HFFc6 (cell line): ENCODE measurements at regions not wholly inside any gene's neighbourhood (a gene's known extent, or its start where the extent isn't known, plus 50 kb on each side); places are given as distances from the start of the nearest gene placed in this dataset.
"Not testable (repeated sequence)": the region's sequence is repeated elsewhere in the genome, so short reads cannot be mapped to it uniquely, and the experiment has no call there.

Source experiments
- DNase-seq: peaks from one replicate; pipeline ENCODE4 v3.0.0-alpha.2; 2018
- H3K27ac Mint-ChIP-seq: 2 replicates; pipeline ENCODE4 v1.8.0; 2020; ENCODE audit warnings: mild to moderate bottlenecking, mixed read lengths
- H3K27me3 Mint-ChIP-seq: 2 replicates; pipeline ENCODE4 v1.8.0; 2021; ENCODE audit warnings: mild to moderate bottlenecking, moderate library complexity, mixed read lengths; ENCODE audit not compliant: insufficient read depth
- H3K36me3 Mint-ChIP-seq: 2 replicates; pipeline ENCODE4 v1.8.0; 2021; ENCODE audit warnings: low read depth, mixed read lengths
- H3K4me1 Mint-ChIP-seq: 2 replicates; pipeline ENCODE4 v1.8.0; 2020; ENCODE audit warnings: low read depth, mixed read lengths
- H3K4me3 Mint-ChIP-seq: 2 replicates; pipeline ENCODE4 v1.8.0; 2020; ENCODE audit warnings: mild to moderate bottlenecking, moderate library complexity, mixed read lengths
- H3K9me3 Mint-ChIP-seq: 2 replicates; pipeline ENCODE4 v1.8.0; 2020; ENCODE audit warnings: mild to moderate bottlenecking, mixed read lengths
- TF ChIP-seq, protein P1 (sequence below): fragments of 200-600 bp; sonication (generic); IDR thresholded peaks from 2 replicates; pipeline ENCODE4 v1.5.0; 2021; ENCODE audit warnings: antibody characterized with exemption, mild to moderate bottlenecking

GRCh38 chr7:54187886-54188685, 354.1 kb upstream of the VSTM2A start:
- TF ChIP-seq, protein P1, sequence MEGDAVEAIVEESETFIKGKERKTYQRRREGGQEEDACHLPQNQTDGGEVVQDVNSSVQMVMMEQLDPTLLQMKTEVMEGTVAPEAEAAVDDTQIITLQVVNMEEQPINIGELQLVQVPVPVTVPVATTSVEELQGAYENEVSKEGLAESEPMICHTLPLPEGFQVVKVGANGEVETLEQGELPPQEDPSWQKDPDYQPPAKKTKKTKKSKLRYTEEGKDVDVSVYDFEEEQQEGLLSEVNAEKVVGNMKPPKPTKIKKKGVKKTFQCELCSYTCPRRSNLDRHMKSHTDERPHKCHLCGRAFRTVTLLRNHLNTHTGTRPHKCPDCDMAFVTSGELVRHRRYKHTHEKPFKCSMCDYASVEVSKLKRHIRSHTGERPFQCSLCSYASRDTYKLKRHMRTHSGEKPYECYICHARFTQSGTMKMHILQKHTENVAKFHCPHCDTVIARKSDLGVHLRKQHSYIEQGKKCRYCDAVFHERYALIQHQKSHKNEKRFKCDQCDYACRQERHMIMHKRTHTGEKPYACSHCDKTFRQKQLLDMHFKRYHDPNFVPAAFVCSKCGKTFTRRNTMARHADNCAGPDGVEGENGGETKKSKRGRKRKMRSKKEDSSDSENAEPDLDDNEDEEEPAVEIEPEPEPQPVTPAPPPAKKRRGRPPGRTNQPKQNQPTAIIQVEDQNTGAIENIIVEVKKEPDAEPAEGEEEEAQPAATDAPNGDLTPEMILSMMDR = no peak
- peaks cover 2% of the 10 kb centered on the region; the same call in 1 of the 2 replicates for H3K27me3 Mint-ChIP-seq
- no peak for DNase-seq
- peaks cover 44% of the 10 kb centered on the region for H3K9me3 Mint-ChIP-seq
- no peak overlapping the region for H3K4me3 Mint-ChIP-seq
- H3K4me1 Mint-ChIP-seq = no peaks in the 10 kb centered on the region
- no peaks in the 10 kb centered on the region for H3K36me3 Mint-ChIP-seq
- no peak overlapping the region for H3K27ac Mint-ChIP-seq

DNA sequence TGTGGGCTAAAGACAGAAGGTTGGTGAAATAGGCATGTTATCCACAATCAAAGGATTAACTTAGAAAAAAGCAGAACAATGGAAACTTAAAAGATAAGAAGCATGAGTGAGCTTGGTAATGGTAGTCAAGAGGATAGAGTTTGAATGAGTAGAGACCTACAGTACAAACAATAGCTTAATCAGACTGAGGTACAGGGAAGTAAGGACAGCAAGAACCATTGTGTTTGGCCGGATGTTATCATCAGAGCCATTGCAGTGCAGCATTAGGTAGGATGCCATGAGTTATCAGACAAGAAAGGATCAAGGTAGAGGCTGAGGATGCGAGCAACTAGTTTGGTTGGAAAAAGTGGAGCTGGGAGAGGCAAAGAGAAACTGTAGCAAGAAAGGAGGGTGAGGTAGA, 353.3 kb upstream of the VSTM2A start:
- DNase-seq = no peak
- Mint-ChIP-seq H3K4me1 (no peaks in the 10 kb centered on the region), H3K4me3 (no peak overlapping the region), H3K27ac (no peak overlapping the region), H3K36me3 (no peaks in the 10 kb centered on the region), H3K27me3 (peaks cover 2% of the 10 kb centered on the region; the same call in 1 of the 2 replicates), H3K9me3 (peaks cover 39% of the 10 kb centered on the region)
- TF ChIP-seq, protein P1 = no peak

GRCh38 chr7:54189330-54189729, 352.8 kb upstream of the VSTM2A start:
- DNase-seq = no peak
- Mint-ChIP-seq H3K4me1 (no peaks in the 10 kb centered on the region), H3K36me3 (no peaks in the 10 kb centered on the region), H3K27ac (no peak overlapping the region), H3K9me3 (peaks cover 36% of the 10 kb centered on the region), H3K4me3 (no peak overlapping the region), H3K27me3 (peaks cover 2% of the 10 kb centered on the region; the same call in 1 of the 2 replicates)
- TF ChIP-seq, protein P1 = no peak

DNA sequence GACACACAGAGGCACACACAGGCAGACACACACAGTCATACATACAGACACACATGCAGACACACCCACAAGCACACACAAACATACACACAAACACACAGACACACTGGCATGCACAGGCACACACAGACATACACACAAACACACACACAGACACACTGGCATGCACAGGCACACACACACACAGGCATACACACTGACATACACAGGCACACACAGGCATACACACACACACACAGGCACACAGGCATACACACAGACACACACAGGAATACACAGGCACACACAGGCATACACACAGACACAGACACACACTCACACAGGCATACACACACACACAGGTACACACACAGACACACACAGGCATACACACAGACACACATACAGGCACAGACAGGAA, 340.7 kb upstream of the VSTM2A start:
- no peaks in the 10 kb centered on the region for H3K36me3 Mint-ChIP-seq
- no peak for DNase-seq
- H3K9me3 Mint-ChIP-seq = peaks cover 17% of the 10 kb centered on the region
- H3K4me1 Mint-ChIP-seq = no peaks in the 10 kb centered on the region
- no peak overlapping the region for H3K27ac Mint-ChIP-seq
- H3K27me3 Mint-ChIP-seq = no peaks in the 10 kb centered on the region
- TF ChIP-seq, protein P1 = no peak
- no peak overlapping the region for H3K4me3 Mint-ChIP-seq

GRCh38 chr7:54215424-54215823, 326.8 kb upstream of the VSTM2A start:
- Mint-ChIP-seq H3K4me1 (no peaks in the 10 kb centered on the region), H3K27me3 (no peaks in the 10 kb centered on the region; the same call in 1 of the 2 replicates), H3K27ac (no peak overlapping the region), H3K9me3 (peaks cover 44% of the 10 kb centered on the region), H3K4me3 (no peak overlapping the region), H3K36me3 (no peaks in the 10 kb centered on the region)
- TF ChIP-seq, protein P1 = 0 out of 2 replicates have a peak, but pooled peaks have one; percentile 24
- DNase-seq = no peak

DNA sequence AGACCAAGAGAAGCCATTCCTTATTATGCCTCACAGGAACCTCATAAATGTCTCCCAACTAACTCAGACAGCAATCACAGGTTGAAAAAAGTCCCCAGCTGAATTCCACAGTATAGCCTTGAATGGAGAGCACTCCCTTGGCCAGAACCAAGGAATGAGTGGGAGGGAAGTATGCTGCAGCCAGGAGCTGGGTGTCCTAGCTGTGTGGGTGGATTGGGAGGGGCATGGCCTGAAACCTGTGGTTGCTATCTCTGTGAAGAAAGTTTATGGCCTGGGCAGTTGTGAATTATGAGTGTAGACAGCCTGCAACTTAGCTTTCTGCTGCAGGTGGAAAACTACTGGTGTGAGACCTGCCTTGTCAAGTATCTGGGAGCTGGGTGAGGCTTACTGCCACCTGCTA, 316.1 kb upstream of the VSTM2A start:
- not testable (repeated sequence) for H3K27me3 Mint-ChIP-seq, H3K4me3 Mint-ChIP-seq, H3K27ac Mint-ChIP-seq, H3K4me1 Mint-ChIP-seq, H3K36me3 Mint-ChIP-seq, H3K9me3 Mint-ChIP-seq, DNase-seq
